Activated CD8-positive, alpha-beta memory T cell treated with anti-CD3 and anti-CD28 coated beads for 36 hours (primary cell): ENCODE measurements at regions not wholly inside any gene's neighbourhood (a gene's known extent, or its start where the extent isn't known, plus 50 kb on each side); places are given as distances from the start of the nearest gene placed in this dataset.

ENCODE experiments used
- CTCF ChIA-PET: fragments of 350-600 bp; sonication (Branson Sonifier 250); formaldehyde crosslinking; loops from one replicate; lab custom pipeline; 2021; ENCODE audit warnings: antibody characterized with exemption; lab: Charles Lee
- POLR2A ChIA-PET: fragments of 350-600 bp; sonication (Branson Sonifier 250); formaldehyde crosslinking; loops from one replicate; lab custom pipeline; 2021; ENCODE audit warnings: antibody characterized with exemption; lab: Charles Lee

GRCh38 chr7:16326106-16326505 is 95.2 kb downstream of the CRPPA start:
- ChIA-PET POLR2A (no interaction called here), CTCF (no interaction called here)

GRCh38 chr7:16323313-16323712 is 98.0 kb downstream of the CRPPA start:
- POLR2A ChIA-PET = no interaction called here
- CTCF ChIA-PET = no interaction called here

- ChIA-PET POLR2A (no interaction called here), CTCF (no interaction called here)
These were observed 101.2 kb downstream of the CRPPA start for GRCh38 chr7:16320099-16320660.

- CTCF ChIA-PET = no interaction called here
- POLR2A ChIA-PET = no interaction called here
These were observed 102.1 kb downstream of the CRPPA start for GRCh38 chr7:16318989-16319915.

- ChIA-PET CTCF (no interaction called here), POLR2A (no interaction called here)
These were observed 102.9 kb downstream of the CRPPA start for GRCh38 chr7:16318463-16318862.

GRCh38 chr7:16317406-16317805 is 103.9 kb downstream of the CRPPA start:
- CTCF ChIA-PET = no interaction called here

GRCh38 chr7:16315280-16315679 is 106.1 kb downstream of the CRPPA start:
- POLR2A ChIA-PET = no interaction called here

More at GRCh38 chr7:16317406-16317805, 103.9 kb downstream of the CRPPA start:
- POLR2A ChIA-PET = no interaction called here

GRCh38 chr7:16309129-16309528 is 112.2 kb downstream of the CRPPA start:
- ChIA-PET POLR2A (no interaction called here), CTCF (no interaction called here)

More at GRCh38 chr7:16315280-16315679, 106.1 kb downstream of the CRPPA start:
- CTCF ChIA-PET = no interaction called here

GRCh38 chr7:16301291-16301690 is 120.0 kb downstream of the CRPPA start:
- CTCF ChIA-PET = no interaction called here
- POLR2A ChIA-PET = no interaction called here

- CTCF ChIA-PET = no interaction called here
- POLR2A ChIA-PET = no interaction called here
These were observed 120.9 kb downstream of the CRPPA start for GRCh38 chr7:16300361-16300895.

- CTCF ChIA-PET = no interaction called here
- POLR2A ChIA-PET = no interaction called here
These were observed 121.5 kb downstream of the CRPPA start for GRCh38 chr7:16299853-16300252.

- POLR2A ChIA-PET = no interaction called here
- CTCF ChIA-PET = no interaction called here
These were observed 123.1 kb downstream of the CRPPA start for GRCh38 chr7:16298221-16298620.

- POLR2A ChIA-PET = no interaction called here
- CTCF ChIA-PET = no interaction called here
These were observed 125.8 kb downstream of the CRPPA start for GRCh38 chr7:16295558-16295957.

GRCh38 chr7:16293669-16294425 is 127.5 kb downstream of the CRPPA start:
- ChIA-PET CTCF (no interaction called here), POLR2A (no interaction called here)

- CTCF ChIA-PET = no interaction called here
- POLR2A ChIA-PET = no interaction called here
These were observed 136.8 kb downstream of the CRPPA start for GRCh38 chr7:16284581-16284980.

- POLR2A ChIA-PET = no interaction called here
- CTCF ChIA-PET = no interaction called here
These were observed 143.1 kb downstream of the CRPPA start for GRCh38 chr7:16278167-16278787.

GRCh38 chr7:16271990-16272665 is 149.2 kb downstream of the CRPPA start:
- CTCF ChIA-PET = no interaction called here
- POLR2A ChIA-PET = no interaction called here

GRCh38 chr7:16271355-16271915 is 149.9 kb downstream of the CRPPA start:
- ChIA-PET CTCF (no interaction called here), POLR2A (no interaction called here)

- CTCF ChIA-PET = no interaction called here
These were observed 150.5 kb downstream of the CRPPA start for GRCh38 chr7:16270844-16271243.

More at GRCh38 chr7:16270844-16271243, 150.5 kb downstream of the CRPPA start:
- POLR2A ChIA-PET = no interaction called here
